NCI-H345 (cell line): ENCODE measurements at regions not wholly inside any gene's neighbourhood (a gene's known extent, or its start where the extent isn't known, plus 50 kb on each side); places are given as distances from the start of the nearest gene placed in this dataset.

Source experiments
- DNase-seq: peaks from one replicate; lab custom pipeline; 2025; lab: John Stamatoyannopoulos, UW

GRCh38 chr17:12290207-12290606 is 269.5 kb downstream of the MAP2K4 start:
- DNase-seq = no peak

DNA sequence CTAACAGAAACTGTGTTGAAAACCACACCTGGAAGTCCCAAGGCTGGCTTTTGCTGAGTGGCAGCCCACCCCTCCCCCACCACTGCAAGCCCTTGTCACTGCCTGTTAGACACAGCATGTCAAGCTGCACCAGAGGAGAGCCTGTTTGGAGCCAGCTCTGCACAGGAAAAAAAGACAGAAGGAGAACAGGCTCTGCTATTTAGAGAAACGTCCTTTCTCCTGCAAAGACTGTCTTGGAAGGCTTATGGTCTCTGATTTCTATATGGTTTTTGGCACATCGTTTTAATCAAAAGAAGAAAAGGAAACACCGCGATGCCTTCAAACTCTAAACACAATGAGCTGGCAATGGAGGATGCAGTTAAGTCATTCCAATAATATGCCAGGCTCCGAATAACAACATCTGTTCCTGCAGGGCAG is 275.5 kb downstream of the MAP2K4 start:
- DNase-seq = no peak

DNA sequence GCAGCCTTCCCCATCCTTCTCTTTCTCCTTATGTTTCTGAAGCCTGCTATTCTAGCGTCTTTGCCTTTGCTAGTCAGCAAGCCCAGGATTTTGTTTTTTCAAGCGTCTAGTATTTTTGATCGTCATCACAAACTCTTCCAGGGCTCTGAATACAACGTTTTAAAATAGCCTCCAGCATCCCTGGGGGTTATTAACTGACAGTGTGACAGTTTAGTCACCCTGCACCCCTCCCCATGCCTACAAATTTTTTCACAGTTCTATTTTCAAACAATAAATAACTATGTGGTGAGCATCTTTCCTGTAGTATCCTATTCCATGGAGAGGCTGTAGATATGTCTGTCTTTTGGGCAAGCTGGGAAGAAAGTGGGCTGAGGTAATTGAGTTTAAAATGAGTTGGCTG is 280.9 kb downstream of the MAP2K4 start:
- DNase-seq = no peak

DNA sequence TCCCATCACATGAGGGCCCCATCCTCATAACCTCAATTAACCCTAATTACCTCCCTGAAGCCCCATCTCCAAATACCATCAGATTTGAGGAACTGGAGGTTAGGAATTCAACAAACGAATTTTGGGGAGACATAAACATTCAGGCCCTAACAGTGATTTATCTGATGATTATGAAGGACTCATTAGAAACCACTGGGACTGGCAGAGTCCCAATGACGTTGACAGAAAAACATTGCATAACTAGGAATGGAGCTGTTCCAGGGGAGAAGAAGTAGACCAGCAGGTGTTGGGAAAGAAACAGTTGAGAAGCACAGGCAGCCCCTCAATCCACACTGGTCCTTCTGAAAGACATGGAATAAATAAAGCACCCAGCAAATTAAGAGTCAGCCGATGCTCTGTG is 282.0 kb downstream of the MAP2K4 start:
- no peak for DNase-seq

DNA sequence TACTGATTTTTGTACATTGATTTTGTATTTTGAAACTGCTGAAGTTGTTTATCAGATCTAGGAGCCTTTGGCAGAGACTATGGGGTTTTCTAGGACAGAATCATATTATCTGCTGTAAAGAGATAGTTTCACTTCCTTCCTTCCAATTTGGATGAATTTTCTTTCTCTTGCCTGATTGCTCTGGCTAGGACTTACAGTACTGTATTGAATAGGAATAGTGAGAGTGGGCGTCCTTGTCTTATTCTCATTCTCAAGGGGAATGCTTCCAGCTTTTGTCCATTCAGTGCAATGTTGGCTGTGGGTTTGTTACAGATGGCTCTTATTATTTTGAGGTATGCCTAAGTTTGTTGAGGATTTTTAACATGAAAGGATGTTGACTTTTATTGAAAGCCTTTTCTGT is 290.1 kb downstream of the MAP2K4 start:
- DNase-seq = no peak

DNA sequence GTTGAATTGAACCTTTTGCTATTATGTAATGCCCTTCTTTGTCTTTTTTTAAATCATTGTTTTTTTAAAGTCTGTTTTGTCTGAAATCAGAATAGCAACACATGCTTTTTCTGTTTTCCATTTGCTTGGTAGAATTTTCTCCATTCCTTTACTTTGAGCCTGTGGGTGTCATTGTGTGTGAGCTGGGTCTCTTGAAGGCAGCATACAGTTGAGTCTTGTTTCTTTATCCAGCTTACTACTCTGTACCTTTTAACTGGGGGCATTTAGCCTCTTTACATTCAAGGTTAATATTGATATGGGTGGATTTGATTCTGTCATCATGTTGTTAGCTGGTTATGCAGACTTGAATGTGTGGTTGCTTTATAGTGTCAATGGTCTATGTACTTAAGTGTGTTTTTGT is 292.0 kb downstream of the MAP2K4 start:
- DNase-seq = no peak

GRCh38 chr17:12313786-12314185 is 293.1 kb downstream of the MAP2K4 start:
- no peak for DNase-seq

DNA sequence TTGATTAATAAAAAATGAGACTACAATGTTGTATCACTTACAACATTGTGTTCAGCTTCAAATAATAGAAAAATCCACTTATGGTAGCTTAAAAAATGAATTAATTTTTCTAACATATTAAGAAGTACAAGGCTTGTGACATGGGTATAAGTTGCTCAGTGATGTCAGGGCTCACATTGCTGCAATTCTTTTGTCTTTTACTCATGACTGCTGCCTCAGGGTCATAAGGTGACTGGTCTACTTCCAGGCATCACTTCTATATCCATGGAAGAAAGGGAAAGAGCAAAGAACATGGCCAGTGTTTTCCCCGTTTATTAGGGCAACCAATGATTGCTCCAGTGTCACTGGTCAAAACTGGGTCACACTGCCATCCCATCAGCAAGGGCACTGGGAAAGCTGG is 295.3 kb downstream of the MAP2K4 start:
- no peak for DNase-seq

GRCh38 chr17:12318571-12319266 is 298.0 kb downstream of the MAP2K4 start:
- DNase-seq = no peak

DNA sequence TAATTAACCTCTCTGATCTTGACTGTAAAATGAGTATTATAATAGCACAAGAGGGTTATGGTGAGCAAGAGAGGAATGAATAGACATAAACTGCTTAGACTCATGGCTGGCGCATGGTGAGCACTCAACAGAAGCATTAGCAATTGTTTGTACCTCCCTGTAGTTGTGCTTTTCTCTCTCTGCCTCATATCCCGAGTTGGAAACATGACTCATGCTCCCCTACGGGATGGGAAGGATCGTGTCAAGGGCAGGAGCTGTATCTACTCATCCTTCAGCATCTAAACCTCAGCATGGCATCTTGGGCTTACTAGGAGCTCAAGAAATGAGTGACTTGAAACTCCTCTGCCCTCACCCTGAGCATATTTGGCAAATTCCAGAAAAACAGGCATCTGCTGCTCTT is 299.6 kb downstream of the MAP2K4 start:
- no peak for DNase-seq

- DNase-seq = no peak
Measured at GRCh38 chr17:12328204-12328603, 307.5 kb downstream of the MAP2K4 start.

DNA sequence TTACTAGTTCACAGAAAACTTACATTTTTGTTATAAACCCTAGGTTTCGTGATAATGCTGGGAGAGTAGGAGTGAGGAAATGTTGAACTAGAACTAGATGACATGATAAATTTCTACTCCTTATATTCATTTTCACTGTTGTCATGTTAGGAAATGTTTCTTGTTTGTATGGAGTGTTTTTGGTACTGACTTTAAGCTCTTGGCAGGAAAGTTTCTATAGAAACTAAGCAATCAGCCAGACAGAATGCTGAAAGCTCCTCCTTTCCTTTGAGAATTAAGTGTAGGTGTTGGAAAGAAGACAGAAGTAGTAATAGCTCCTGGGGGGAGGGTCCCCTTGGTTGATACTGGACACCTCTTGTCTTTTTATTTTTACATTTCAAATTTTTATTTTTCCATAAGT is 309.8 kb downstream of the MAP2K4 start:
- no peak for DNase-seq

DNA sequence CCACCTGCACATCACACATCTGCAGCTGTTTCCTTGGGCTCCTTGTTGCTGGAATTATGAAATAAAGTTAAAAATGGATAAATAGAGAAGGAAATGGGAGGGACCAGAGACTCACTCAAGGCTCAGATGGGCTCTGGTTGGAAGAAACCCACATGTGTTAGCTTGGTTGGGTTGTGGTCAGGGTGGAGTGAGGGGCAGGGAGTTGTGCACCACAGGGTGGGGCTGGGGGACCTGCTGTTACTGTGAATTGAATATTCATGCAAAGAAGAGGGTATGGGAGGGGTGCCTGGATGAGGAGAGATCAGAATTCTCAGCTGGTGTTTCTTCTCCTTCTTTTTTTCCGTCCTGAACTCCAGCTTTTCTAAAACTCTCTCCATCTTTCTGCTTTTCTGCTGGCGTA is 320.7 kb downstream of the MAP2K4 start:
- DNase-seq = no peak

DNA sequence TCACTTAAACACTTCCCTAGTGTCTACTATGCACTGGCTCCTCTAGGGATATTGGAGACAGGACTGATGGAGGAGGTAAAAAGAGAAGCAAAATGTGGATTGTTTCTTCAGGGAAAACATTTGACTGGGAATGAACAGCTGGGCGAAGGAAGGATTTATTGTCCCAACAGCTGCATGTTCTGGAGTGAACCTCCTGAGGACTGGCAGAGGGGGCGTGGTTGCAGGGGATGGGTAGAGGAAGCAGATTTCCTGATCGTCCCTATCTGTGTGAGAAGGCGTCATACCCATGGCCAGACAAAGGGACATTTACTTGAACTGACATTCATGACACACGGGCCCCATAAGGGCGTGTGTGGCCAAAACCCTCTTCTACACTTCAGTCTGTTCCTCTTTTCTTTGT is 321.5 kb downstream of the MAP2K4 start:
- DNase-seq = no peak

- DNase-seq = no peak
Measured at GRCh38 chr17:12342609-12343435, 322.1 kb downstream of the MAP2K4 start.

DNA sequence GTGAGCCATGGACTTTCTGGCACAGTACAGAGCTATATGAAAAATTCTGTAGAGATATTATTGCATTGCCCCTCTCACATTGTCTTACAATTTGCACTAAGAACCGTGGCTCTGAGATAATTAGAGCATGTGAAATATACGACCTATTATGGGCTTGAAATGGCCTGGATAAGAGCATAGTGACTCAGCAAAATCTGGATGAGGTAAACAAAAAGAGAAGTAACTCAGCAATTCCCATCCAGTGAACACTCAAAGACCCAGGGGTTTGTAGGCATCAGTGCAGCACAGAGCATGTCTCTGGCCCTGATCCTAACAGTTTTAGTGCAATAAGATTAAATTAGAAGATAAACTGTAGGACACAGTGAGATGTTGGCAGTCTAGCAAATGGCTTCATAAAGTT is 317.2 kb upstream of the MYOCD start:
- no peak for DNase-seq

DNA sequence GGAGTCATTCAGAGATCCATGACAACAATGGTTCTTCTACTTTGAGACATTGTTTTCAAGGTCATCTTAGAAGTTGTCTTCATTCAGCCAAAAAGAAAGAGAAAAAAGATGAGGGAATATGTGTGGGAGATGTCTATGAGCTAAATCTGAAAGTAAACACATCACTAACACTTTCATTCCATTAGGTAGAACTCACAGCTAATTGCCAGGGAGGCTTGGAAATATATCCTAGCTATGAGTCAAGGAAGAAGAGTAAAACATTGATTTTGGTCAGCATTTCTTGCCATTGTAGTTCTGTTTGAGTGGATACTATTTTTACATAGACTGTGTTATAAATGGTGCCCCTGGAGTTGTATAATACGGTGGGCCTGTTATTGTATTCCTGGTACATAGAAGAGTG is 316.4 kb upstream of the MYOCD start:
- DNase-seq = no peak

DNA sequence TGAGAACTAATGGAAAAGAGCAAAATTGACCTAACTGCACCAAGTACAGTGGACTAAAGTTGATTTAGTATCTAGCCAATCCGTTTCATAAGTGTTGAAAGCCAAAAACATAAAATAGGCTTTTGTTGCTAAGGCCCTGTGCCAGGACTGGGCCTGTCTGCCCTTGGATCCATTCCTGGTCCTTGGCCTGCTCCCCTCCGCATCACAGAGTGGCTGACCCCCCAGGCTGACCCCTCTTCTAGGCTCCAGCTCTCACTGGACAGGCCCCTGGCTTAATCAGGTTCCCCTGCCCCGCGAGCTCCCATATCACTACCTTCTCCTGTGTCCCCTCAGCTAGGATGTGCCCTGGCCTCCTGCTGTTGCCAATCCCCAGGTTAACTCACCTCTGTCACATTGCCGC is 313.6 kb upstream of the MYOCD start:
- no peak for DNase-seq

DNA sequence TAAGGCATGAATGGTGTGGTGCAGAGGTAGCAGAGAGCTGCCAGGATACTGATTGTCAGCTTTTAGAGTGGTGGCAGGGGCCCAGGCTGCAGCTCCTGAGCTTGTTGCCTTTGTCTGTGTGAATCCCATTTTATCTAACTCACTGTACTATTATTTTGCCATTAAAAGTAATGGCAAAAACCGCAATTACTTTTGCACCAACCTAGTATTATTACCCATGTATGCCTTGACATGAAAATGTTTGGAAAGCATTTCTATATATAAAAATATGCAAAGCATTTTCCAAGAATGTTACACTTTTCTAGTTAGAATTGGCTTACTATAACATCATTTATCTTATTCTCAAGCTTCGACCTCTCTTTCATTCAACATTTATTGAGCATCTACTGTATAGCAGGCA is 308.1 kb upstream of the MYOCD start:
- DNase-seq = no peak

DNA sequence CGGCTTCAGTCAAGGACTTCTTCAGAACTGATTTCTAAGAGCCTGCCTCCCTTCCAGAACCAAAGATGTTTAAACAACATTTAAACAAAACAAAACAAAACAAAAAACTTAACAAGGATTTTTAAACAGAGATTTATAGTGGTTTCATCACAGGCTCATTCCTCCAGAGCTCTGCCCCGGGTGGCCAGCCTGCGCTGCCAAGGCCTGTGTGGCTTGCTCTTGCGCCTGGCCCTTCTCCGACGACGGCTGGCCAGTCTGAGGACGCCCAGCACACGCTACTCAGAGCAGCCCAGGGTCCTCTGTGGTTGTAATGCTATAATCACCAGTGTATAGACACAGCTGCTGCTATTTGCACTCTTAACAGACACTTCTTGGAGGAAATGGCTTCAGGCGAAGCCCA is 307.2 kb upstream of the MYOCD start:
- no peak for DNase-seq

DNA sequence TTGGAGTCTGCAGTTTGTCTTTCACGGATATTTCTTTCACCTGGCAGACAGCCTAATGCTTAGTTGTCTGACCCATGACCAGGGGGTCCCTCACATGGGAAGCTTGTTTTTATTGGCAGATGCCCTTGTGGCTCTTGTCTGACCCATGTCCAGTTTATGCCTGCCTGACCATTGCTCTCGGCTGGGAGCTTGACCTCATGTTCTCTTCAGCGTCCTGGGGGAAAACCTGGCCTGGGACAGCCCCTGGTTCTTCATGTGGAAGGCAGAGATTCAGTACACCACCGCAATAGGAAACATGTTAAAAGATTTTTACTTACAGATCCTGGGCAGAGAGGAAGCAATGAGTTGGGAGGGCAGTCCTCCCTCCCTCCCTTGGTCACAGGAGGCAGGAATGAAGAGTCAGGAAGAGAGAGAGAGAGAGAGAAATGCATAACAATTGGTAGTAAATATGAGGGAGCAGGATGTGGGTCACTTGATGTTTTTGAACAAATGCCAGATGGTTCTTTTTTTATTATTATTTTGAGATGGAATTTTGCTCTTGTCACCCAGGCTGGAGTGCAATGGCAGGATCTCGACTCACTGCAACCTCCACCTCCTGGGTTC is 302.7 kb upstream of the MYOCD start:
- DNase-seq = no peak

DNA sequence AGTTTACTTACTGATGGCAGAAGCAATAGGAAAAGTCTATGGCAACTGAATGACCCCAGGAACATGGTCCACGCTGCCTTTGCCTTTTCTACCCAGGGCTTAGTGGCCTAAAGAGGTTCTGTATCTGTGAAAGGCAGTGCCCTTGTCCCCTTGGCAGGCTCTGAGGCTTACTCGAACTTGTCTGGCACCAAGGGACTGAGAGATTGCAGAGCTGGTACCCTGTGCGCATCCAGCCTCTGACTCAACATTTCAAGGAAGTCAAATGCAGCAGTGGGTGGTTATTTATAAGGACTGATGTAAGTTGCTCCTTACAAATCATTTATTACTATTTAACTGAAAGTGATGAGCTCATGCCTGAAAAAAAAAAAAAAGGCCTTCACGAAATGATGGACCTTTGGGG is 299.9 kb upstream of the MYOCD start:
- DNase-seq = no peak

DNA sequence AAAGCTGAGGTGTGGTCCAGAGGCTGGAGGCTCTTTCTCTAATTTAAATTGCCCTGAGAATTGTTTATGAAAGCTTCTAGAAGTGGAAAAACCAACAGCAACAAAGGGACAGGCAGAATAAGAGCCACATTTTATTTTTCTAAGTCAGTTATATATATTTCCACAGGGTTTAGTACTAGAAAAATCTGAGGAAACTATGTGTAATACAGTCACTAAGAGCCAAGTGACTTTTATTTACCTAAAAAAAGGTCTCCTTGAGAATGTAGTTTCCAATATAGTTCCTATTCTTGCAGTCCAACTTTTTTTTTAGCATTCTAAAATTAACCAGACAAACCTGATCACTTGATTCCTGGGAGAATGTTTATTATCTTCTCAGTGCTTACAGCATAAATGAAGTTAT is 296.6 kb upstream of the MYOCD start:
- DNase-seq = no peak
